H1 (cell line): ENCODE measurements at regions not wholly inside any gene's neighbourhood (a gene's known extent, or its start where the extent isn't known, plus 50 kb on each side); places are given as distances from the start of the nearest gene placed in this dataset.

Experiments used
- CHD1 ChIP-seq: IDR thresholded peaks from 2 replicates; pipeline ENCODE4 v1.6.1; 2012; ENCODE audit warnings: low read depth, low read length, improper control_type of control experiment
- CTBP2 ChIP-seq: IDR thresholded peaks from 2 replicates; pipeline ENCODE4 v1.7.0; 2011; ENCODE audit warnings: borderline replicate concordance, mild to moderate bottlenecking, moderate library complexity, mixed read lengths, low read length; ENCODE audit not compliant: insufficient read depth, insufficient read length
- FOSL1 ChIP-seq: IDR thresholded peaks from 2 replicates; pipeline ENCODE4 v1.6.1; 2011; ENCODE audit warnings: mild to moderate bottlenecking, low read depth, low read length, moderate library complexity; ENCODE audit not compliant: insufficient read depth
- NANOG ChIP-seq: IDR thresholded peaks from 2 replicates; pipeline ENCODE4 v1.6.1; 2011; ENCODE audit warnings: low read length, low read depth, mild to moderate bottlenecking, inconsistent platforms; ENCODE audit not compliant: insufficient read depth, poor library complexity, severe bottlenecking
- SUZ12 ChIP-seq: fragments of 200-600 bp; sonication (generic); IDR thresholded peaks from 2 replicates; pipeline ENCODE4 v1.6.1; 2012; ENCODE audit warnings: mild to moderate bottlenecking, inconsistent platforms, low read length, moderate library complexity, mixed read lengths
- TAF1 ChIP-seq: IDR thresholded peaks from 2 replicates; pipeline ENCODE4 v1.6.1; 2011; ENCODE audit warnings: mild to moderate bottlenecking, low read depth, low read length
- YY1 ChIP-seq: IDR thresholded peaks from 2 replicates; pipeline ENCODE4 v1.6.1; 2011; ENCODE audit warnings: low read depth, mild to moderate bottlenecking, low read length
- TF ChIP-seq, protein P1 (sequence below): fragments of 300-600 bp; sonication (generic); IDR thresholded peaks from 2 replicates; pipeline ENCODE4 v1.7.1; 2012; ENCODE audit warnings: low read length, moderate library complexity, mild to moderate bottlenecking, inconsistent platforms; ENCODE audit not compliant: insufficient replicate concordance

- TF ChIP-seq, protein P1, sequence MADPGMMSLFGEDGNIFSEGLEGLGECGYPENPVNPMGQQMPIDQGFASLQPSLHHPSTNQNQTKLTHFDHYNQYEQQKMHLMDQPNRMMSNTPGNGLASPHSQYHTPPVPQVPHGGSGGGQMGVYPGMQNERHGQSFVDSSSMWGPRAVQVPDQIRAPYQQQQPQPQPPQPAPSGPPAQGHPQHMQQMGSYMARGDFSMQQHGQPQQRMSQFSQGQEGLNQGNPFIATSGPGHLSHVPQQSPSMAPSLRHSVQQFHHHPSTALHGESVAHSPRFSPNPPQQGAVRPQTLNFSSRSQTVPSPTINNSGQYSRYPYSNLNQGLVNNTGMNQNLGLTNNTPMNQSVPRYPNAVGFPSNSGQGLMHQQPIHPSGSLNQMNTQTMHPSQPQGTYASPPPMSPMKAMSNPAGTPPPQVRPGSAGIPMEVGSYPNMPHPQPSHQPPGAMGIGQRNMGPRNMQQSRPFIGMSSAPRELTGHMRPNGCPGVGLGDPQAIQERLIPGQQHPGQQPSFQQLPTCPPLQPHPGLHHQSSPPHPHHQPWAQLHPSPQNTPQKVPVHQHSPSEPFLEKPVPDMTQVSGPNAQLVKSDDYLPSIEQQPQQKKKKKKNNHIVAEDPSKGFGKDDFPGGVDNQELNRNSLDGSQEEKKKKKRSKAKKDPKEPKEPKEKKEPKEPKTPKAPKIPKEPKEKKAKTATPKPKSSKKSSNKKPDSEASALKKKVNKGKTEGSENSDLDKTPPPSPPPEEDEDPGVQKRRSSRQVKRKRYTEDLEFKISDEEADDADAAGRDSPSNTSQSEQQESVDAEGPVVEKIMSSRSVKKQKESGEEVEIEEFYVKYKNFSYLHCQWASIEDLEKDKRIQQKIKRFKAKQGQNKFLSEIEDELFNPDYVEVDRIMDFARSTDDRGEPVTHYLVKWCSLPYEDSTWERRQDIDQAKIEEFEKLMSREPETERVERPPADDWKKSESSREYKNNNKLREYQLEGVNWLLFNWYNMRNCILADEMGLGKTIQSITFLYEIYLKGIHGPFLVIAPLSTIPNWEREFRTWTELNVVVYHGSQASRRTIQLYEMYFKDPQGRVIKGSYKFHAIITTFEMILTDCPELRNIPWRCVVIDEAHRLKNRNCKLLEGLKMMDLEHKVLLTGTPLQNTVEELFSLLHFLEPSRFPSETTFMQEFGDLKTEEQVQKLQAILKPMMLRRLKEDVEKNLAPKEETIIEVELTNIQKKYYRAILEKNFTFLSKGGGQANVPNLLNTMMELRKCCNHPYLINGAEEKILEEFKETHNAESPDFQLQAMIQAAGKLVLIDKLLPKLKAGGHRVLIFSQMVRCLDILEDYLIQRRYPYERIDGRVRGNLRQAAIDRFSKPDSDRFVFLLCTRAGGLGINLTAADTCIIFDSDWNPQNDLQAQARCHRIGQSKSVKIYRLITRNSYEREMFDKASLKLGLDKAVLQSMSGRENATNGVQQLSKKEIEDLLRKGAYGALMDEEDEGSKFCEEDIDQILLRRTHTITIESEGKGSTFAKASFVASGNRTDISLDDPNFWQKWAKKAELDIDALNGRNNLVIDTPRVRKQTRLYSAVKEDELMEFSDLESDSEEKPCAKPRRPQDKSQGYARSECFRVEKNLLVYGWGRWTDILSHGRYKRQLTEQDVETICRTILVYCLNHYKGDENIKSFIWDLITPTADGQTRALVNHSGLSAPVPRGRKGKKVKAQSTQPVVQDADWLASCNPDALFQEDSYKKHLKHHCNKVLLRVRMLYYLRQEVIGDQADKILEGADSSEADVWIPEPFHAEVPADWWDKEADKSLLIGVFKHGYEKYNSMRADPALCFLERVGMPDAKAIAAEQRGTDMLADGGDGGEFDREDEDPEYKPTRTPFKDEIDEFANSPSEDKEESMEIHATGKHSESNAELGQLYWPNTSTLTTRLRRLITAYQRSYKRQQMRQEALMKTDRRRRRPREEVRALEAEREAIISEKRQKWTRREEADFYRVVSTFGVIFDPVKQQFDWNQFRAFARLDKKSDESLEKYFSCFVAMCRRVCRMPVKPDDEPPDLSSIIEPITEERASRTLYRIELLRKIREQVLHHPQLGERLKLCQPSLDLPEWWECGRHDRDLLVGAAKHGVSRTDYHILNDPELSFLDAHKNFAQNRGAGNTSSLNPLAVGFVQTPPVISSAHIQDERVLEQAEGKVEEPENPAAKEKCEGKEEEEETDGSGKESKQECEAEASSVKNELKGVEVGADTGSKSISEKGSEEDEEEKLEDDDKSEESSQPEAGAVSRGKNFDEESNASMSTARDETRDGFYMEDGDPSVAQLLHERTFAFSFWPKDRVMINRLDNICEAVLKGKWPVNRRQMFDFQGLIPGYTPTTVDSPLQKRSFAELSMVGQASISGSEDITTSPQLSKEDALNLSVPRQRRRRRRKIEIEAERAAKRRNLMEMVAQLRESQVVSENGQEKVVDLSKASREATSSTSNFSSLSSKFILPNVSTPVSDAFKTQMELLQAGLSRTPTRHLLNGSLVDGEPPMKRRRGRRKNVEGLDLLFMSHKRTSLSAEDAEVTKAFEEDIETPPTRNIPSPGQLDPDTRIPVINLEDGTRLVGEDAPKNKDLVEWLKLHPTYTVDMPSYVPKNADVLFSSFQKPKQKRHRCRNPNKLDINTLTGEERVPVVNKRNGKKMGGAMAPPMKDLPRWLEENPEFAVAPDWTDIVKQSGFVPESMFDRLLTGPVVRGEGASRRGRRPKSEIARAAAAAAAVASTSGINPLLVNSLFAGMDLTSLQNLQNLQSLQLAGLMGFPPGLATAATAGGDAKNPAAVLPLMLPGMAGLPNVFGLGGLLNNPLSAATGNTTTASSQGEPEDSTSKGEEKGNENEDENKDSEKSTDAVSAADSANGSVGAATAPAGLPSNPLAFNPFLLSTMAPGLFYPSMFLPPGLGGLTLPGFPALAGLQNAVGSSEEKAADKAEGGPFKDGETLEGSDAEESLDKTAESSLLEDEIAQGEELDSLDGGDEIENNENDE, result no peak
- no peak for TF ChIP-seq CTBP2
- TF ChIP-seq SUZ12, result no peak
- TF ChIP-seq TAF1, result no peak
- TF ChIP-seq FOSL1, result no peak
- no peak for TF ChIP-seq CHD1
- TF ChIP-seq YY1, result no peak
- no peak for TF ChIP-seq NANOG
Observed at GRCh38 chr12:88266806-88267360, 124.8 kb downstream of the TMTC3 start (continued).
